ENCODE measurements at regions not wholly inside any gene's neighbourhood (a gene's known extent, or its start where the extent isn't known, plus 50 kb on each side); places are given as distances from the start of the nearest gene placed in this dataset.

GRCh38 chr21:38936240-38936639, 130.5 kb downstream of the ETS2 start:
- TF ChIP-seq CTCF (IDR thresholded peaks at IDR 0.05) (no peak), POLR2A (IDR thresholded peaks at IDR 0.05) (no peak)

GRCh38 chr21:38933731-38934130, 128.0 kb downstream of the ETS2 start:
- intact Hi-C loops (cut with DNase I; ENCODE audit: low total_unique reads) = no loop called here
- Histone ChIP-seq H3K4me1 (no peaks in the 10 kb centered on the region), H3K27ac (no peak overlapping the region), H3K36me3 (ENCODE audit: low read depth, missing control alignments) (no peaks in the 10 kb centered on the region), H3K9me3 (no peaks in the 10 kb centered on the region), H3K27me3 (no peaks in the 10 kb centered on the region), H3K4me3 (no peak overlapping the region)
- TF ChIP-seq POLR2A (IDR thresholded peaks at IDR 0.05) (no peak), CTCF (IDR thresholded peaks at IDR 0.05) (no peak)
- WGBS, 2 donors = 78 to 93% methylated on average over 10 of the region's 10 CpGs
- no peak for DNase-seq

More at GRCh38 chr21:38936240-38936639, 130.5 kb downstream of the ETS2 start:
- Histone ChIP-seq H3K36me3 (ENCODE audit: low read depth, missing control alignments) (no peaks in the 10 kb centered on the region), H3K4me1 (no peaks in the 10 kb centered on the region), H3K27me3 (no peaks in the 10 kb centered on the region), H3K27ac (no peak overlapping the region), H3K4me3 (no peak overlapping the region), H3K9me3 (no peaks in the 10 kb centered on the region)
- intact Hi-C loops (cut with DNase I; ENCODE audit: low total_unique reads) = no loop called here
- WGBS, 2 donors = 66 to 95% methylated on average over 4 of the region's 4 CpGs
- no peak for DNase-seq

GRCh38 chr21:38931291-38931690, 125.6 kb downstream of the ETS2 start:
- H3K27ac ChIP-seq = no peak overlapping the region
- no peaks in the 10 kb centered on the region for H3K27me3 ChIP-seq
- H3K4me1 ChIP-seq = peaks cover 3% of the 10 kb centered on the region
- no peaks in the 10 kb centered on the region for H3K9me3 ChIP-seq
- intact Hi-C loops (cut with DNase I; ENCODE audit: low total_unique reads) = no loop called here
- 90 to 93% methylated on average over 3 of the region's 3 CpGs for WGBS, 2 donors
- DNase-seq = no peak
- no peak overlapping the region for H3K4me3 ChIP-seq
- TF ChIP-seq POLR2A (IDR thresholded peaks at IDR 0.05) (no peak), CTCF (IDR thresholded peaks at IDR 0.05) (no peak)
- no peaks in the 10 kb centered on the region for H3K36me3 ChIP-seq (ENCODE audit: low read depth, missing control alignments)

GRCh38 chr21:38930853-38931252, 125.1 kb downstream of the ETS2 start:
- intact Hi-C loops (cut with DNase I; ENCODE audit: low total_unique reads) = no loop called here
- Histone ChIP-seq H3K4me3 (no peak overlapping the region), H3K36me3 (ENCODE audit: low read depth, missing control alignments) (no peaks in the 10 kb centered on the region), H3K27me3 (no peaks in the 10 kb centered on the region), H3K4me1 (peaks cover 3% of the 10 kb centered on the region), H3K9me3 (no peaks in the 10 kb centered on the region), H3K27ac (no peak overlapping the region)
- no peak for DNase-seq
- no peak for TF ChIP-seq POLR2A (IDR thresholded peaks at IDR 0.05)
- no peak for TF ChIP-seq CTCF (IDR thresholded peaks at IDR 0.05)
- 57 to 59% methylated on average over 3 of the region's 3 CpGs for WGBS, 2 donors

- TF ChIP-seq CTCF (IDR thresholded peaks at IDR 0.05) = no peak
- H3K27me3 ChIP-seq = no peaks in the 10 kb centered on the region
- no peak overlapping the region for H3K4me3 ChIP-seq
- peaks cover 7% of the 10 kb centered on the region for H3K4me1 ChIP-seq
- no peaks in the 10 kb centered on the region for H3K36me3 ChIP-seq (ENCODE audit: low read depth, missing control alignments)
- H3K9me3 ChIP-seq = no peaks in the 10 kb centered on the region
- intact Hi-C loops (cut with DNase I; ENCODE audit: low total_unique reads) = no loop called here
- H3K27ac ChIP-seq = no peak overlapping the region
- 70 to 89% methylated on average over 2 of the region's 2 CpGs for WGBS, 2 donors
- no peak for DNase-seq
These were observed 124.3 kb downstream of the ETS2 start for GRCh38 chr21:38930066-38930465.
